H1 (cell line): ENCODE measurements at regions not wholly inside any gene's neighbourhood (a gene's known extent, or its start where the extent isn't known, plus 50 kb on each side); places are given as distances from the start of the nearest gene placed in this dataset.

Experiments used
- HDAC2 ChIP-seq, 2 experiments: fragments of 300-600 bp in 1 of 2; sonication (generic) in 1 of 2; IDR thresholded peaks; 2 replicates each; pipeline ENCODE4 v1.6.1; 2011 to 2012; ENCODE audit warnings: low read depth in 2 of 2, low read length in 2 of 2, mild to moderate bottlenecking in 2 of 2, moderate library complexity in 2 of 2, borderline replicate concordance in 1 of 2, inconsistent platforms in 1 of 2
- RAD21 ChIP-seq, 2 experiments: IDR thresholded peaks in 1 of 2; conservative IDR thresholded peaks in 1 of 2; 2 replicates each; pipeline ENCODE4 v1.6.1; 2011; ENCODE audit warnings: low read depth in 2 of 2, low read length in 2 of 2, improper control_type of control experiment in 1 of 2, inconsistent platforms in 1 of 2, mild to moderate bottlenecking in 1 of 2, moderate library complexity in 1 of 2
- SUZ12 ChIP-seq: fragments of 200-600 bp; sonication (generic); IDR thresholded peaks from 2 replicates; pipeline ENCODE4 v1.6.1; 2012; ENCODE audit warnings: mild to moderate bottlenecking, inconsistent platforms, low read length, moderate library complexity, mixed read lengths

GRCh38 chrX:40474645-40475044 is 106.1 kb upstream of the ATP6AP2 start (continued):
- no peak for TF ChIP-seq RAD21 (IDR thresholded peaks at IDR 0.05 in 1 of 2, conservative IDR thresholded peaks at IDR 0.05 in 1 of 2; ENCODE audit: low read depth in 2 of 2, low read length in 2 of 2)
- no peak for TF ChIP-seq HDAC2 (IDR thresholded peaks at IDR 0.05; ENCODE audit: borderline replicate concordance in 1 of 2, low read depth in 2 of 2, low read length in 2 of 2)
- TF ChIP-seq SUZ12: no peak
- TF ChIP-seq, all 59 proteins: peak for 0
